Loucy (cell line): ENCODE measurements at regions not wholly inside any gene's neighbourhood (a gene's known extent, or its start where the extent isn't known, plus 50 kb on each side); places are given as distances from the start of the nearest gene placed in this dataset.
A peak's percentile ranks its signal among the peaks of the same experiment; 100 is the strongest.

Experiments used
- H2AFZ ChIP-seq: fragments of 200-600 bp; sonication (generic); 2 replicates; pipeline ENCODE4 v1.6.0; 2016; ENCODE audit warnings: antibody characterized with exemption, mild to moderate bottlenecking, low read length, moderate library complexity
- H3F3A ChIP-seq: fragments of 200-600 bp; 2 replicates; pipeline ENCODE4 v1.6.0; 2016; ENCODE audit warnings: antibody characterized with exemption, low read depth, mild to moderate bottlenecking
- H3K27me3 ChIP-seq: fragments of 200-600 bp; sonication (generic); 2 replicates; pipeline ENCODE4 v1.6.1; 2014; ENCODE audit warnings: low read length, mild to moderate bottlenecking; ENCODE audit not compliant: insufficient read depth, poor library complexity, severe bottlenecking
- H3K36me3 ChIP-seq: fragments of 200-600 bp; sonication (generic); 2 replicates; pipeline ENCODE4 v1.6.1; 2016; ENCODE audit warnings: low read length; ENCODE audit not compliant: insufficient read depth
- H3K4me1 ChIP-seq: fragments of 200-600 bp; sonication (generic); 2 replicates; pipeline ENCODE4 v1.5.1; 2014; ENCODE audit warnings: low read length, mild to moderate bottlenecking; ENCODE audit not compliant: insufficient read depth, poor library complexity, severe bottlenecking
- H3K4me2 ChIP-seq: fragments of 200-600 bp; sonication (generic); 2 replicates; pipeline ENCODE4 v1.6.0; 2014; ENCODE audit warnings: antibody characterized with exemption, low read length, low read depth, mild to moderate bottlenecking; ENCODE audit not compliant: poor library complexity, severe bottlenecking
- H3K4me3 ChIP-seq: fragments of 200-600 bp; sonication (generic); 2 replicates; pipeline ENCODE4 v1.5.1; 2014; ENCODE audit warnings: low read length, mild to moderate bottlenecking, mixed read lengths; ENCODE audit not compliant: poor library complexity, severe bottlenecking
- H3K79me2 ChIP-seq: fragments of 200-600 bp; sonication (generic); 2 replicates; pipeline ENCODE4 v1.6.1; 2014; ENCODE audit warnings: low read length; ENCODE audit not compliant: insufficient read depth
- H3K9ac ChIP-seq: fragments of 200-600 bp; sonication (generic); 2 replicates; pipeline ENCODE4 v1.6.0; 2014; ENCODE audit warnings: mild to moderate bottlenecking, low read depth, low read length, moderate library complexity; ENCODE audit not compliant: poor library complexity, severe bottlenecking
- H3K9me2 ChIP-seq: fragments of 200-600 bp; sonication (generic); replicated peaks from 2 replicates; pipeline ENCODE4 v1.6.1; 2016; ENCODE audit warnings: low read depth, low read length, mixed read lengths
- H3K9me3 ChIP-seq: fragments of 200-600 bp; sonication (generic); 2 replicates; pipeline ENCODE4 v1.6.1; 2014; ENCODE audit warnings: mild to moderate bottlenecking, antibody characterized with exemption, low read length, low read depth; ENCODE audit not compliant: insufficient read depth
- H4K20me1 ChIP-seq: fragments of 200-600 bp; sonication (generic); 2 replicates; pipeline ENCODE4 v1.6.0; 2014; ENCODE audit warnings: antibody characterized with exemption, low read length, mild to moderate bottlenecking; ENCODE audit not compliant: insufficient read depth, poor library complexity, severe bottlenecking
- EZH2phosphoT487 ChIP-seq: fragments of 200-600 bp; IDR thresholded peaks from 2 replicates; pipeline ENCODE4 v1.6.1; 2018; ENCODE audit warnings: antibody characterized with exemption, mild to moderate bottlenecking, moderate library complexity, borderline replicate concordance
- TF ChIP-seq, protein P1 (sequence below): fragments of 200-600 bp; sonication (generic); conservative IDR thresholded peaks from 2 replicates; pipeline ENCODE4 v1.5.1; 2014; ENCODE audit warnings: mild to moderate bottlenecking, antibody characterized with exemption, low read length

DNA sequence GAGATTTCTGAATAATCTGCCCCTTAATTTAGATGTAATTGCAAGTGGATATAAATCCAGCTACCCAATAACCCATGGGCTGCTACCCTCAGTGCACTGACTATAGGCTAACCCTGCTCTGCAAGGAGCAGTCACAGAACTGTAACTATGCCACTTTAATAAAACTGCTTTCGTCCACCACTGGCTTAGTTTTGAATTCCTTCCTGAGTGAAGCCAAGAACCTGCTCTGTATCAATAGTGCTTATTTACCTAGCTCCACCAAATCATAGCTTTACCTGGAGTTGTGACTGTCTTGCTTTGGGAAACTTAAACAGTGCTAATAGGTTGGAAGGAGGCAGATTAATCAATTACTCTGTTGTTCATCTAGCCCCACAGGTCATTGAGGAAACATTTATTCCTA is 1524.4 kb upstream of the SEL1L start:
- H3K79me2 ChIP-seq = no peaks in the 10 kb centered on the region
- no peak overlapping the region for H3K4me2 ChIP-seq
- no peaks in the 10 kb centered on the region for H3K9me3 ChIP-seq
- no peaks in the 10 kb centered on the region for H3F3A ChIP-seq
- H3K9ac ChIP-seq = no peak overlapping the region
- no peaks in the 10 kb centered on the region for H3K9me2 ChIP-seq
- no peaks in the 10 kb centered on the region for H3K36me3 ChIP-seq
- no peaks in the 10 kb centered on the region for H3K4me1 ChIP-seq
- H2AFZ ChIP-seq = no peak overlapping the region
- TF ChIP-seq, protein P1, sequence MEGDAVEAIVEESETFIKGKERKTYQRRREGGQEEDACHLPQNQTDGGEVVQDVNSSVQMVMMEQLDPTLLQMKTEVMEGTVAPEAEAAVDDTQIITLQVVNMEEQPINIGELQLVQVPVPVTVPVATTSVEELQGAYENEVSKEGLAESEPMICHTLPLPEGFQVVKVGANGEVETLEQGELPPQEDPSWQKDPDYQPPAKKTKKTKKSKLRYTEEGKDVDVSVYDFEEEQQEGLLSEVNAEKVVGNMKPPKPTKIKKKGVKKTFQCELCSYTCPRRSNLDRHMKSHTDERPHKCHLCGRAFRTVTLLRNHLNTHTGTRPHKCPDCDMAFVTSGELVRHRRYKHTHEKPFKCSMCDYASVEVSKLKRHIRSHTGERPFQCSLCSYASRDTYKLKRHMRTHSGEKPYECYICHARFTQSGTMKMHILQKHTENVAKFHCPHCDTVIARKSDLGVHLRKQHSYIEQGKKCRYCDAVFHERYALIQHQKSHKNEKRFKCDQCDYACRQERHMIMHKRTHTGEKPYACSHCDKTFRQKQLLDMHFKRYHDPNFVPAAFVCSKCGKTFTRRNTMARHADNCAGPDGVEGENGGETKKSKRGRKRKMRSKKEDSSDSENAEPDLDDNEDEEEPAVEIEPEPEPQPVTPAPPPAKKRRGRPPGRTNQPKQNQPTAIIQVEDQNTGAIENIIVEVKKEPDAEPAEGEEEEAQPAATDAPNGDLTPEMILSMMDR = no peak
- TF ChIP-seq EZH2phosphoT487 = no peak
- H3K4me3 ChIP-seq = no peak overlapping the region
- no peaks in the 10 kb centered on the region for H3K27me3 ChIP-seq
- no peaks in the 10 kb centered on the region for H4K20me1 ChIP-seq

DNA sequence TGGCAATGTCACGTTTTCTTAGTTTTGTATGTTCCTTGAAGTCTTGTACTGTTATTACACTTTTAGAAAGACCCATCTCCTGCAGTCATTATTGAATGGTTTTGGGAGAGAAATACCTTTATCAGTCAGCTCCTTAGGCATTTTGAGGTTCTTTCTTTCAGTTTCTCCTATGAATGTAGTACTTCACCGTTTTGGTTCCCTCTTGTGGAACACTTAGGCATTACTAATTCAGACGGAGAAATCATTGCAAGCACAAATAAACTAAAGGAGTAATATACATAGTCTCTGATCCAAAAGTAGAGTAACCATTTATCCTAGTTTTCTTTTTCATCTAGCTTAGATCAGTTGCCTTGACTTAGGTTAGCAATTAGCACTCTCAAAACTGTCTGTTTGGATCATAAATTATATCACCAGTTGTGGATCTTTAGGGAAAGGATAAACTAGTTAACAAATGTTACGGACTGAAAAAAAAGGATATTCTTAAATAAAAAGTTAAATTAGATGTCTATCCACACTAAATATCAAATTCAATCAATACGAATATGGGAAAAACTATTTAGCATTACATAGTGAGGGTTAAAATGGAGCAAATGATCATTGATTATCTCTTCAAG is 1538.3 kb upstream of the SEL1L start:
- Histone ChIP-seq H2AFZ (peak overlapping the region; percentile 96), H3K4me2 (peak overlapping the region; percentile 58), H3K4me3 (peak overlapping the region; percentile 60), H3K4me1 (no peaks in the 10 kb centered on the region), H3K9ac (no peak overlapping the region), H3K79me2 (no peaks in the 10 kb centered on the region), H3K9me3 (no peaks in the 10 kb centered on the region), H3F3A (no peaks in the 10 kb centered on the region), H3K27me3 (no peaks in the 10 kb centered on the region), H3K36me3 (no peaks in the 10 kb centered on the region), H3K9me2 (no peaks in the 10 kb centered on the region), H4K20me1 (no peaks in the 10 kb centered on the region)
- no peak for TF ChIP-seq EZH2phosphoT487
- TF ChIP-seq, protein P1 = peak; percentile 63

DNA sequence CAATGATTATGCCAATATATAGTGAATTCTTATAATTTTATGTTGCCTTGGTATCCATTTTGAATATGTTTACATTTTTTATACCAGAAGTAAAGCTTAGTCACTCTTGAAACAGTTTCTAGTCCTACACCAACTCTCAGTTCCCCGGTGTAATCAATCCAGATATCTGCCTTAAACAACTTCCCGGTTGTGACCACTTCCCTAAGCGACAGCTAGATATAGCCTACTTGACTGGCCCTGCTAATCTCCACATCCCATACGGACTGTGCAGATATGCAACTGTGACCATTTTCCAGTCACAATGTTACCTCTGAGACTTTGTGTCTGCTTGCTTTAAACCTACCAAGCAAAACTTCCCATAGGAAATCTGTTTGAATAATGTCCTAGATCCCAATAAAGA is 1551.5 kb upstream of the SEL1L start:
- H3K9ac ChIP-seq = no peak overlapping the region
- H3K27me3 ChIP-seq = no peaks in the 10 kb centered on the region
- H3K4me3 ChIP-seq = no peak overlapping the region
- H4K20me1 ChIP-seq = no peaks in the 10 kb centered on the region
- H3K79me2 ChIP-seq = no peaks in the 10 kb centered on the region
- H3K4me1 ChIP-seq = no peaks in the 10 kb centered on the region
- no peak for TF ChIP-seq EZH2phosphoT487
- TF ChIP-seq, protein P1 = no peak
- no peaks in the 10 kb centered on the region for H3F3A ChIP-seq
- H3K36me3 ChIP-seq = no peaks in the 10 kb centered on the region
- no peaks in the 10 kb centered on the region for H3K9me2 ChIP-seq
- no peak overlapping the region for H3K4me2 ChIP-seq
- H3K9me3 ChIP-seq = no peaks in the 10 kb centered on the region
- H2AFZ ChIP-seq = no peak overlapping the region
